PC-9 (cell line): ENCODE measurements at regions not wholly inside any gene's neighbourhood (a gene's known extent, or its start where the extent isn't known, plus 50 kb on each side); places are given as distances from the start of the nearest gene placed in this dataset.

Experiments
- BruUV-seq: library from RNA; stranded (reverse); fragments of 400-500 nt; replicated peaks from 2 replicates; lab custom pipeline; 2021; lab: Mats Ljungman, UMichigan
- CTCF ChIA-PET: fragments of 300-600 bp; sonication (Branson Sonifier 250); formaldehyde crosslinking; loops from one replicate; lab custom pipeline; 2022; ENCODE audit warnings: antibody characterized with exemption; lab: Charles Lee
- POLR2A ChIA-PET: fragments of 300-600 bp; sonication (Branson Sonifier 250); formaldehyde crosslinking; loops from one replicate; lab custom pipeline; 2022; ENCODE audit warnings: antibody characterized with exemption; ENCODE audit not compliant: unreplicated experiment; lab: Charles Lee
- DNase-seq, 2 experiments: peaks; one replicate each; pipeline versions ENCODE4 v3.0.0 to v3.0.0-alpha.2; 2015 to 2022; ENCODE audit warnings: mixed read lengths in 1 of 2
- H2AFZ ChIP-seq: fragments of 200-600 bp; sonication (generic); 2 replicates; pipeline ENCODE4 v1.8.1; 2017; ENCODE audit warnings: antibody characterized with exemption
- H3F3A ChIP-seq: fragments of 200-600 bp; sonication (generic); 2 replicates; pipeline ENCODE4 v1.8.1; 2017; ENCODE audit warnings: antibody characterized with exemption, mild to moderate bottlenecking, low read depth; ENCODE audit not compliant: insufficient read depth
- H3K27ac ChIP-seq: fragments of 200-600 bp; sonication (generic); 2 replicates; pipeline ENCODE4 v1.6.1; 2016; ENCODE audit warnings: mixed run types
- H3K27me3 ChIP-seq: fragments of 200-600 bp; sonication (generic); 2 replicates; pipeline ENCODE4 v1.6.1; 2016; ENCODE audit warnings: low read depth, mixed run types; ENCODE audit not compliant: insufficient read depth
- H3K36me3 ChIP-seq: fragments of 200-600 bp; sonication (generic); 2 replicates; pipeline ENCODE4 v1.6.1; 2016; ENCODE audit warnings: low read depth, mixed run types
- H3K4me1 ChIP-seq: fragments of 200-600 bp; sonication (generic); replicated peaks from 2 replicates; pipeline ENCODE4 v1.6.1; 2016; ENCODE audit warnings: mixed run types; ENCODE audit not compliant: insufficient read depth
- H3K4me2 ChIP-seq: fragments of 200-600 bp; sonication (generic); 2 replicates; pipeline ENCODE4 v1.6.1; 2017; ENCODE audit warnings: mixed run types
- H3K4me3 ChIP-seq: fragments of 200-600 bp; sonication (generic); 2 replicates; pipeline ENCODE4 v1.6.1; 2016; ENCODE audit warnings: mixed run types
- H3K79me2 ChIP-seq: fragments of 200-600 bp; sonication (generic); 2 replicates; pipeline ENCODE4 v1.6.1; 2017; ENCODE audit warnings: low read depth, mixed run types
- H3K9me2 ChIP-seq: fragments of 200-600 bp; sonication (generic); 2 replicates; pipeline ENCODE4 v1.8.1; 2017; ENCODE audit warnings: mild to moderate bottlenecking; ENCODE audit not compliant: insufficient read depth
- H3K9me3 ChIP-seq: fragments of 200-600 bp; sonication (generic); 2 replicates; pipeline ENCODE4 v1.8.1; 2016; ENCODE audit warnings: low read depth; ENCODE audit not compliant: insufficient read depth
- H4K20me1 ChIP-seq: fragments of 200-600 bp; sonication (generic); 2 replicates; pipeline ENCODE4 v1.8.1; 2017; ENCODE audit not compliant: insufficient read depth
- EZH2 ChIP-seq: fragments of 200-600 bp; sonication (generic); IDR thresholded peaks from 2 replicates; pipeline ENCODE4 v1.8.0; 2017; ENCODE audit warnings: antibody characterized with exemption, low read depth
- intact Hi-C: fragments of 100-400 bp; cut with micrococcal nuclease; formaldehyde crosslinking; loops from one replicate; pipeline ENCODE4 v1.10.0; 2022; ENCODE audit not compliant: unreplicated experiment
- TF ChIP-seq, protein P1 (sequence below): fragments of 200-600 bp; sonication (generic); conservative IDR thresholded peaks from 2 replicates; pipeline ENCODE4 v1.6.1; 2017; ENCODE audit warnings: mixed run types, antibody characterized with exemption, mild to moderate bottlenecking, moderate library complexity

DNA sequence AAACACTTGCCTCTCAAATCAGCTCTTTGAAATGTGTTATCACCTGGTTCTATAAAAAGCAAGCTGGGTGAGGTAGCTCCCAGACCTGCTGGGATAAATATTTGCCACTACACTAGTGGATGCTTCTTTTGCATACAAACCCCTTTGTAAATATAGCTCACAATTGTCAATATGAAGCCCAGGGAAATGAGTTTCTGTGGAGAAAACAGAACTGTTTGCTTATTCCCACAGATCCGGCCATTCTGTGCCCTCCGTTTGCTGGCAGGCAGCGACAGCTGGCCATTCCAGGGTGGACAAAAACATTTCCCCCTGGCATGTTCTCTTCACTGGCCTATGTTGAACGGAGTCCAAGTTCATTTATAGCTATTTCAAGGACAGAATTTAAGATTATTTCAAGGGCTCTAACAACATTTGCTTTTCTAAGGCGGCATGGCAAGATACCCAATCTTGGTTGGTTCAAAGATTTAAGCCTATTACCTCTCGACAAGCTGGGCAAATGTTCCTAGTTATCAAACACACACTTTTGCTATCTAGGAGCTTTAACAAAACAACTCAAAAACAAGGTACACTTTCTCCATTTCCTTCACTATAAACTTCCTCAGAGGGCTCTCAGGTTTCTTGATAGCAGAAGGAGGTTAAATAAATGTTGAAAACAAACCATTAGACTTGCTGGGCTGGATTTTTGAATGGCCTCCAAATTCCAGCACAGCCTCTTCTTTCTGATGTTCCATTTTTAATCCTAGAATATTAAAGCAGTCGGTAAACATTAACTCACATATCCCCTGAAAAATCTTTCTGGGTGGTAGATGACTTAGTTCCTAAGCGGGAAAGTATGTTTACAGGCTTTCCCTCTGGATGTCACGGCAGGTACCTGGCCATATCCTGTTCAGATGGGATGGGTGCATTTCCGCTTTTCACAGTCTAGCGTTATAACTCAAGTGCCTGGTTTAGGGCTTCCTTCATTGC is 332.3 kb downstream of the PLK2 start:
- no peaks in the 10 kb centered on the region for H3K9me2 ChIP-seq
- no peaks in the 10 kb centered on the region for H3K4me1 ChIP-seq
- H3K27ac ChIP-seq: no peak overlapping the region
- intact Hi-C loops: no loop called here
- no peaks in the 10 kb centered on the region for H4K20me1 ChIP-seq
- H3K4me2 ChIP-seq: no peak overlapping the region
- no peaks in the 10 kb centered on the region for H3K79me2 ChIP-seq
- H3K36me3 ChIP-seq: no peaks in the 10 kb centered on the region
- no peak overlapping the region for H3K4me3 ChIP-seq
- no peaks in the 10 kb centered on the region for H3F3A ChIP-seq
- ChIA-PET POLR2A (interaction anchor here (0.6 kb wide), 2 partner anchors 19 to 26 kb away, joined by 3 read pairs; no protein-coding TSS in a partner anchor), CTCF (no interaction called here)
- no TSS peak for BruUV-seq
- 0 out of 2 replicates have a peak, but pooled peaks cover 6% of the 10 kb centered on the region for H3K9me3 ChIP-seq
- no peak for DNase-seq
- H3K27me3 ChIP-seq: no peaks in the 10 kb centered on the region
- TF ChIP-seq, protein P1, sequence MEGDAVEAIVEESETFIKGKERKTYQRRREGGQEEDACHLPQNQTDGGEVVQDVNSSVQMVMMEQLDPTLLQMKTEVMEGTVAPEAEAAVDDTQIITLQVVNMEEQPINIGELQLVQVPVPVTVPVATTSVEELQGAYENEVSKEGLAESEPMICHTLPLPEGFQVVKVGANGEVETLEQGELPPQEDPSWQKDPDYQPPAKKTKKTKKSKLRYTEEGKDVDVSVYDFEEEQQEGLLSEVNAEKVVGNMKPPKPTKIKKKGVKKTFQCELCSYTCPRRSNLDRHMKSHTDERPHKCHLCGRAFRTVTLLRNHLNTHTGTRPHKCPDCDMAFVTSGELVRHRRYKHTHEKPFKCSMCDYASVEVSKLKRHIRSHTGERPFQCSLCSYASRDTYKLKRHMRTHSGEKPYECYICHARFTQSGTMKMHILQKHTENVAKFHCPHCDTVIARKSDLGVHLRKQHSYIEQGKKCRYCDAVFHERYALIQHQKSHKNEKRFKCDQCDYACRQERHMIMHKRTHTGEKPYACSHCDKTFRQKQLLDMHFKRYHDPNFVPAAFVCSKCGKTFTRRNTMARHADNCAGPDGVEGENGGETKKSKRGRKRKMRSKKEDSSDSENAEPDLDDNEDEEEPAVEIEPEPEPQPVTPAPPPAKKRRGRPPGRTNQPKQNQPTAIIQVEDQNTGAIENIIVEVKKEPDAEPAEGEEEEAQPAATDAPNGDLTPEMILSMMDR: no peak
- no peak for TF ChIP-seq EZH2
- H2AFZ ChIP-seq: no peak overlapping the region

DNA sequence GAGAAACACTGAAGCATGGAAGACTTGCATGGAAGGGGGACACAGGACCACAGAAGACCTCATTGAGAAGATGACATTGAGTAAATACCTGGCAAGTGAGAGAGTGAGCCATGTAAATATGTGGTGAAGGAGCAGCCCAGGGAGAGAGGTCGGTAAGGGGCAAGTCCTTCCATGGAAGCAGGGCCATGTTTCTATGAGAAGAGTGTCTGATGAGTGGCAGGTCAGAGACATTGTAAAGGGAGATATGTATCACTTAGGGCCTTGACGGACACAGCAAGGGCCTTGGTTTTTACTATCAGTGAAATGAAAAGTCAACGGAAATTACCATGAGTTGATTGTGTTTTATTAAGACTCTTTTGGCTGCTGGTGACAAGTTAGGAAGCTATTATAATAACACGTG is 336.4 kb downstream of the PLK2 start:
- Histone ChIP-seq H3F3A (no peaks in the 10 kb centered on the region), H3K4me2 (no peak overlapping the region), H3K79me2 (no peaks in the 10 kb centered on the region), H3K4me1 (no peaks in the 10 kb centered on the region), H3K27me3 (no peaks in the 10 kb centered on the region), H4K20me1 (no peaks in the 10 kb centered on the region), H3K27ac (no peak overlapping the region), H3K9me2 (no peaks in the 10 kb centered on the region), H3K9me3 (0 out of 2 replicates have a peak, but pooled peaks cover 6% of the 10 kb centered on the region), H3K36me3 (no peaks in the 10 kb centered on the region), H2AFZ (no peak overlapping the region), H3K4me3 (no peak overlapping the region)
- DNase-seq: no peak
- TF ChIP-seq, protein P1: no peak
- no peak for TF ChIP-seq EZH2
- CTCF ChIA-PET: interaction anchor here (0.6 kb wide), 2 partner anchors 36 to 59 kb away, joined by 3 to 5 read pairs; no protein-coding TSS in a partner anchor
- no TSS peak for BruUV-seq
- intact Hi-C loops: no loop called here
- POLR2A ChIA-PET: no interaction called here

DNA sequence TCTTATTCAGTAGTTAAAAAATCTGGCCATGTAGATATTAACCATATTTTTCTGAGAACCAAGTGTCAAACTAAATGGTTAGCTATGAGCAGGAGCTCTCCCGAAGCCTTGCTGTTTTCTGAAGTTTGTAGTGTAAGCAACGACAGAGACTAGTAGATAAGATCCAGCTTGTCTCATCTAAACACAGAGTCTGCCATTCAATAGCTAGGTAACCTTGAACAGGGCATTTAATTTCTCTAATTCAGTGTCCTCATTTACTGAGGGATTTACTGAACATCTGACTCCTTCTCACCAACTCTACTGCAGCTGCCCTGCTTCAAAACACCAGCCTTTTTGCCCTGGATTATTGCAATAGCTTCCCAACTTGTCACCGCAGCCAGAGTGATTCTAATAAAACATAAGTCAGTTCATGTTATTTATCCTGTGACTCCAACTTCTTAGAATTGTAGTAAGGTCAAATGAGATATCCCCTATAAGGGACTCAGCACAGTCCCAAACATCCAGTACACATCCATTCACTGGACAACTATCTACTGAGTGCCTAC is 337.0 kb downstream of the PLK2 start:
- no peak for DNase-seq
- no peaks in the 10 kb centered on the region for H3K27me3 ChIP-seq
- POLR2A ChIA-PET: interaction anchor here (0.7 kb wide), 1 partner anchor 687 kb away, joined by 4 read pairs; no protein-coding TSS in a partner anchor

More for the DNA sequence above, 337.0 kb downstream of the PLK2 start:
- Histone ChIP-seq H3K79me2 (no peaks in the 10 kb centered on the region), H3K4me1 (no peaks in the 10 kb centered on the region), H3K36me3 (no peaks in the 10 kb centered on the region), H3K9me2 (no peaks in the 10 kb centered on the region), H3K27ac (no peak overlapping the region), H3K4me2 (no peak overlapping the region), H3F3A (no peaks in the 10 kb centered on the region), H4K20me1 (no peaks in the 10 kb centered on the region), H2AFZ (no peak overlapping the region), H3K9me3 (0 out of 2 replicates have a peak, but pooled peaks cover under 1% of the 10 kb centered on the region), H3K4me3 (no peak overlapping the region)
- TF ChIP-seq, protein P1: no peak
- TF ChIP-seq EZH2: no peak
- CTCF ChIA-PET: interaction anchor here (0.6 kb wide), 1 partner anchor 36 kb away, joined by 5 read pairs; no protein-coding TSS in a partner anchor
- no TSS peak for BruUV-seq
- intact Hi-C loops: no loop called here
